ENCODE measurements at regions not wholly inside any gene's neighbourhood (a gene's known extent, or its start where the extent isn't known, plus 50 kb on each side); places are given as distances from the start of the nearest gene placed in this dataset.

- H3K27me3 ChIP-seq (ENCODE audit: control insufficient read depth in 1 of 2, insufficient read depth in 2 of 2, low read length in 2 of 2): no peaks in the 10 kb centered on the region; a peak in 1 of 5 replicates
- peak overlapping the region; percentile 23; the same call in 1 of the 2 replicates for H3K4me2 ChIP-seq (ENCODE audit: low read depth, low read length)
- H3K4me1 ChIP-seq (ENCODE audit: insufficient read depth, low read length): peaks cover 20% of the 10 kb centered on the region
- POLR2A ChIA-PET: no interaction called here
- FAIRE-seq (peak; percentile 42), ATAC-seq (peak; percentile 64), DNase-seq (ENCODE audit: low spot score) (peak; percentile 47)
- H3K27ac ChIP-seq (ENCODE audit: extremely low read length, insufficient read depth, low read length): no peak overlapping the region
- no peaks in the 10 kb centered on the region for H3K36me3 ChIP-seq (replicated peaks in 1 of 2; ENCODE audit: control insufficient read depth in 1 of 2, insufficient read depth in 2 of 2, low read length in 2 of 2)
- TF ChIP-seq, protein P1, sequence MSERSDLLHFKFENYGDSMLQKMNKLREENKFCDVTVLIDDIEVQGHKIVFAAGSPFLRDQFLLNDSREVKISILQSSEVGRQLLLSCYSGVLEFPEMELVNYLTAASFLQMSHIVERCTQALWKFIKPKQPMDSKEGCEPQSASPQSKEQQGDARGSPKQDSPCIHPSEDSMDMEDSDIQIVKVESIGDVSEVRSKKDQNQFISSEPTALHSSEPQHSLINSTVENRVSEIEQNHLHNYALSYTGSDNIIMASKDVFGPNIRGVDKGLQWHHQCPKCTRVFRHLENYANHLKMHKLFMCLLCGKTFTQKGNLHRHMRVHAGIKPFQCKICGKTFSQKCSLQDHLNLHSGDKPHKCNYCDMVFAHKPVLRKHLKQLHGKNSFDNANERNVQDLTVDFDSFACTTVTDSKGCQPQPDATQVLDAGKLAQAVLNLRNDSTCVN (CRISPR knock-in tag; IDR thresholded peaks at IDR 0.05; ENCODE audit: borderline replicate concordance): no peak
- TF ChIP-seq, protein P2, sequence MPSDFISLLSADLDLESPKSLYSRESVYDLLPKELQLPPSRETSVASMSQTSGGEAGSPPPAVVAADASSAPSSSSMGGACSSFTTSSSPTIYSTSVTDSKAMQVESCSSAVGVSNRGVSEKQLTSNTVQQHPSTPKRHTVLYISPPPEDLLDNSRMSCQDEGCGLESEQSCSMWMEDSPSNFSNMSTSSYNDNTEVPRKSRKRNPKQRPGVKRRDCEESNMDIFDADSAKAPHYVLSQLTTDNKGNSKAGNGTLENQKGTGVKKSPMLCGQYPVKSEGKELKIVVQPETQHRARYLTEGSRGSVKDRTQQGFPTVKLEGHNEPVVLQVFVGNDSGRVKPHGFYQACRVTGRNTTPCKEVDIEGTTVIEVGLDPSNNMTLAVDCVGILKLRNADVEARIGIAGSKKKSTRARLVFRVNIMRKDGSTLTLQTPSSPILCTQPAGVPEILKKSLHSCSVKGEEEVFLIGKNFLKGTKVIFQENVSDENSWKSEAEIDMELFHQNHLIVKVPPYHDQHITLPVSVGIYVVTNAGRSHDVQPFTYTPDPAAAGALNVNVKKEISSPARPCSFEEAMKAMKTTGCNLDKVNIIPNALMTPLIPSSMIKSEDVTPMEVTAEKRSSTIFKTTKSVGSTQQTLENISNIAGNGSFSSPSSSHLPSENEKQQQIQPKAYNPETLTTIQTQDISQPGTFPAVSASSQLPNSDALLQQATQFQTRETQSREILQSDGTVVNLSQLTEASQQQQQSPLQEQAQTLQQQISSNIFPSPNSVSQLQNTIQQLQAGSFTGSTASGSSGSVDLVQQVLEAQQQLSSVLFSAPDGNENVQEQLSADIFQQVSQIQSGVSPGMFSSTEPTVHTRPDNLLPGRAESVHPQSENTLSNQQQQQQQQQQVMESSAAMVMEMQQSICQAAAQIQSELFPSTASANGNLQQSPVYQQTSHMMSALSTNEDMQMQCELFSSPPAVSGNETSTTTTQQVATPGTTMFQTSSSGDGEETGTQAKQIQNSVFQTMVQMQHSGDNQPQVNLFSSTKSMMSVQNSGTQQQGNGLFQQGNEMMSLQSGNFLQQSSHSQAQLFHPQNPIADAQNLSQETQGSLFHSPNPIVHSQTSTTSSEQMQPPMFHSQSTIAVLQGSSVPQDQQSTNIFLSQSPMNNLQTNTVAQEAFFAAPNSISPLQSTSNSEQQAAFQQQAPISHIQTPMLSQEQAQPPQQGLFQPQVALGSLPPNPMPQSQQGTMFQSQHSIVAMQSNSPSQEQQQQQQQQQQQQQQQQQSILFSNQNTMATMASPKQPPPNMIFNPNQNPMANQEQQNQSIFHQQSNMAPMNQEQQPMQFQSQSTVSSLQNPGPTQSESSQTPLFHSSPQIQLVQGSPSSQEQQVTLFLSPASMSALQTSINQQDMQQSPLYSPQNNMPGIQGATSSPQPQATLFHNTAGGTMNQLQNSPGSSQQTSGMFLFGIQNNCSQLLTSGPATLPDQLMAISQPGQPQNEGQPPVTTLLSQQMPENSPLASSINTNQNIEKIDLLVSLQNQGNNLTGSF (CRISPR knock-in tag; IDR thresholded peaks at IDR 0.05): no peak
- TF ChIP-seq ZZZ3 (CRISPR knock-in tag; IDR thresholded peaks at IDR 0.05; ENCODE audit: borderline replicate concordance): no peak
- no peak for TF ChIP-seq SRY (CRISPR knock-in tag; IDR thresholded peaks at IDR 0.05)
- TF ChIP-seq, protein P3, sequence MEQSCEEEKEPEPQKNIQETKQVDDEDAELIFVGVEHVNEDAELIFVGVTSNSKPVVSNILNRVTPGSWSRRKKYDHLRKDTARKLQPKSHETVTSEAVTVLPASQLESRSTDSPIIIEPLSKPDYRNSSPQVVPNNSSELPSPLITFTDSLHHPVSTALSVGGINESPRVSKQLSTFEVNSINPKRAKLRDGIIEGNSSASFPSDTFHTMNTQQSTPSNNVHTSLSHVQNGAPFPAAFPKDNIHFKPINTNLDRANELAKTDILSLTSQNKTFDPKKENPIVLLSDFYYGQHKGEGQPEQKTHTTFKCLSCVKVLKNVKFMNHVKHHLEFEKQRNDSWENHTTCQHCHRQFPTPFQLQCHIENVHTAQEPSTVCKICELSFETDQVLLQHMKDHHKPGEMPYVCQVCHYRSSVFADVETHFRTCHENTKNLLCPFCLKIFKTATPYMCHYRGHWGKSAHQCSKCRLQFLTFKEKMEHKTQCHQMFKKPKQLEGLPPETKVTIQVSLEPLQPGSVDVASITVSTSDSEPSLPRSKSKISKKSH (CRISPR knock-in tag; IDR thresholded peaks at IDR 0.05; ENCODE audit: borderline replicate concordance): no peak
- peak; percentile 58 for TF ChIP-seq HNF4A (CRISPR knock-in tag; IDR thresholded peaks at IDR 0.05)
- H4K20me1 ChIP-seq (ENCODE audit: insufficient read depth, low read length): no peaks in the 10 kb centered on the region
- H3K4me3 ChIP-seq (replicated peaks in 1 of 3; ENCODE audit: insufficient read depth in 1 of 3, low read depth in 2 of 3, low read length in 3 of 3): no peak overlapping the region
- intact Hi-C loops (cut with micrococcal nuclease; ENCODE audit: unreplicated experiment) (no loop called here), in situ Hi-C loops (cut with HindIII; ENCODE audit: extremely low pct_ligation_motif_present, low pct_unique_long_range_greater_than_20kb) (no loop called here)
- BruUV-seq (replicated peaks): no TSS peak
- no peaks in the 10 kb centered on the region for H3K79me2 ChIP-seq (ENCODE audit: insufficient read depth, low read length)
- H2AFZ ChIP-seq (ENCODE audit: low read length): no peak overlapping the region
- CTCF ChIA-PET (ENCODE audit: low intra/inter-chr PET ratio, low total read pairs): no interaction called here
- H3K9me3 ChIP-seq (ENCODE audit: low read length): no peaks in the 10 kb centered on the region
- H3K9ac ChIP-seq (ENCODE audit: insufficient read depth, low read depth, low read length): no peak overlapping the region
- 0% methylated on average over 1 of the region's 1 CpG for WGBS (ENCODE audit: low lambda C conversion rate)
Observed at GRCh38 chr9:108161503-108161902, 671.9 kb upstream of the KLF4 start.

All from HepG2 (cell line).